Hematopoietic multipotent progenitor cell treated with erythropoietin and hydrocortisone succinate and interleukin-3 and kit ligand, for 8 days (in vitro differentiated cells): ENCODE measurements at regions not wholly inside any gene's neighbourhood (a gene's known extent, or its start where the extent isn't known, plus 50 kb on each side); places are given as distances from the start of the nearest gene placed in this dataset.

Experiments used
- DNase-seq: peaks from one replicate; pipeline ENCODE4 v3.0.0-alpha.2; 2015

DNA sequence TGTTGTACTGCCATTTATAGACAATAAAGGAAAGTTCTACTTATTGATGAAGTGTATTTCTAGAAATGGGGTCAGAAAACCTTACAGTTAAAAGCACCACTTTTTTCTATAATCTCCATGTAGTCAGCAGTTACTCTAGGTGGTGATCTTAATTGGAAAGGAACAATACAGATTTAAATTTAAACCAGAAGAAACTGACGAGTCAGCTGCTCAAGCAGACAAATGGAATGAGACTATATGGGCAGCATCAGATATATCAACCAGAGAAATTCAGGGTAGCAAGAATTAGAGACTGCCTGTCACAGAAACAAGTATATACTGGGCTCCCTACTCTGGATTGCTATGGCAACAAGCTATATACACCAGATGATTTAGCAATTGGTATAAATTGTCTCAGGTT, 99.6 kb upstream of the SCG2 start:
- DNase-seq, result no peak

- no peak for DNase-seq
These were observed 98.1 kb upstream of the SCG2 start for GRCh38 chr2:223700221-223700620.

- DNase-seq, result no peak
These were observed 95.9 kb upstream of the SCG2 start for GRCh38 chr2:223697892-223698645.

DNA sequence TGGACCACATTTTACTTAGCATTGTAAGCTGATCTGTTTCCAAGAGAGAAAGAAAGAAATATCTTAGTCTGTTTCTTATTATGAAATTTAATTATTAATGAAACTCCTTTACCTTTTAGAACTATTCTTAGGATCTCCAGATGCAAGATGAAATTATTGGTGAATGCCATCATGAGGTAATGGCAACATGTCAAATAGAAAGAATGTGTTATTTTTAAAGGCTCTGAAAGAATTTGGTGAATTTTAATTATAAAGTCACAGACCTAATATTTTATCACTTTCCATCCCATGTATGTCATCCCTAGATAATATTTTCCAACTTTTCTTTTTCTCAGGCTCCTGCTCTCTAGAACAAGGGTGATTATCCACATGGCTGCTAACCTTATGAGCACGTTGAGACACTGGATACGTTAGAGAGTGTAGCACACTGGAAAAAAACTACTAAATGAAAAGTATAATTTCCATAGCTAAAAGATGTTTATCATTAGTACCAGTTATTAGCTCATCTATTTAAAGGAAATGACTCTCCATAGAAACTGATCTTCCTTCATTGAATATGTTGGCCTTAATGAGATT, 95.2 kb upstream of the SCG2 start:
- no peak for DNase-seq

DNA sequence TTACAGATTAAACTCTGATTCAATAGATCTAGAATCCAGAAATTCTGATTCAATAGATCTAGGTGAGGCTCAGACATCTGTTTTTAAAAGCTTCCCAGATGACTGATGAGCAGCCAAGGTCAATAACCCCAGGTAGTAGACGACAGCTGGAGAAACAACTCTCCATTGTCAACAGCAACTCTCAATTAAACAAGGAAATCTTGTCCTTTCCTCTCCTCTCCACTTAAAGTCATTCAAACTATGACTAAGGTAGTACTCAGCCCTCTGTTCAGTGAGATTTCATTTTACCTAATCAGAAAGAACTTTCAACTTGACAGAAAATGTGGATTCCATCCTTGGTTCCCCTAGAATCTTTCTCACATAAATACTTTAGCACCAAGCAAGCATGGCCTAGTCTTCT, 94.6 kb upstream of the SCG2 start:
- DNase-seq, result no peak

DNA sequence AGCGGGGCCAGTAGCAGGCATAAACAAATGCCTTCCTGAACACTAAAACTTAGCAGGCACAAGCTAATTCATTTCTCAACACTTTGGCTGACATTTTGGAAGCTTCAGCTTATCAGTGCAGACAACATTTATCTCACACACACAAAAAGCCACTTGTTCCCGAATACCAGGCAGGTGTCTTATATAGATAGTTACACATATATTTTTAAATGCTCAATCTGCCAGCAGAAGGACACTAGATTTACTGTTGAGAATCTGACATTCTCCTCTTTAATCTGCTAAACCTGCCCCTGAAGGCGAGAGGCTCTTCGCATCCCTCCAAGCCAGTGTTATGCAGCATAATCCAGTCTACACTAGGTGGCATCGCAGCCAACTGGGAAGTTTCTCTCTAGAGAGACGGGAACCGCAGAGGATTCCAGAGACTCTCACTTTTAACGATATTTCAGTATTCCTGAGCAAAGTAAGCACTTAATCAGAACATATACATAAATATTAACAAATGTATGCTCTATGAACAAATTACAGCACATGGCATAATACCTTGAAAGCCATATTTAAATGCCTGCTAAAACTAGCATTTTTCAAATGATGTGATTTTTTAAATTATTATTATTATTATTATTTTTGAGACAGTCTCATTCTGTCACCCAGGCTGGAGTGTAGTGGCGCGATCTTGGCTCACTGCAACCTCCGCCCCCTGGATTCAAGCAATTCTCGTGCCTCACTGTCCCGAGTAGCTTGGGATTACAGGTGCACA, 90.2 kb upstream of the SCG2 start:
- DNase-seq, result peak; percentile 42

DNA sequence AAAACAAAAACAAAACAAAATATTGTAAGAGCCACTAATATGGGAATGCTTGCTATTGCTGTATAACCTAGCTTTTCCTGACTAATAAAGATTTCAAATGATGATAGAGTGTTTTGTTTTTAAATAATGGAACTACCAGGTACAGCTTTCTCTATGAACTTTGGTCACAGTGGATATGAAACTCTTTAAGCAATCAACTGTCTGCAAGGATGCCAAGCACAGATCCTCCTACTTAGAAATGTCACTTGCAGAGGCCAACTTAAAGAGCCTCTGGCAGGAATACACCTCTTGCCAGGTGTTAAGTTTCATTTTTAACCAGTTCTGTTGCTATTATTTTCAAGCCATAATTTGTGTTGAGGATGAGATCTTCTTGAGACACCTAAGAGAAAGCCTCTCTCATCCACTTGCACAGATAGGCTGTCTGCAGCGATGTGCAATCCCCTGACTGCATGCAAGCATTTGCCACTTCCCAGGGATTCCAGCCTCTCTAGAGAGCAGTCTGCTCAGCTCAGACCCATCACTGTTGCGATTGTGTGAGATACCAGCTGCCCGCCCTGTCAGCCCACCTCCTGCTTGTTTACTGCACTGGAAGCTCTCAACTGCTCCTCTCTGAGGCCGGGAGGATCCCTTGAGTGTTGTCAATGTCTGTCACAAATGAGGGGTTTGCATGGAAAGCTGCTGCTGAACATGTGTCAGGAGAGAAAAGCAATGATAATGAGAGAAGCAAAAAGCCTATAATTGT, 86.1 kb upstream of the SCG2 start:
- no peak for DNase-seq

GRCh38 chr2:223681125-223681524, 79.0 kb upstream of the SCG2 start:
- DNase-seq, result no peak

DNA sequence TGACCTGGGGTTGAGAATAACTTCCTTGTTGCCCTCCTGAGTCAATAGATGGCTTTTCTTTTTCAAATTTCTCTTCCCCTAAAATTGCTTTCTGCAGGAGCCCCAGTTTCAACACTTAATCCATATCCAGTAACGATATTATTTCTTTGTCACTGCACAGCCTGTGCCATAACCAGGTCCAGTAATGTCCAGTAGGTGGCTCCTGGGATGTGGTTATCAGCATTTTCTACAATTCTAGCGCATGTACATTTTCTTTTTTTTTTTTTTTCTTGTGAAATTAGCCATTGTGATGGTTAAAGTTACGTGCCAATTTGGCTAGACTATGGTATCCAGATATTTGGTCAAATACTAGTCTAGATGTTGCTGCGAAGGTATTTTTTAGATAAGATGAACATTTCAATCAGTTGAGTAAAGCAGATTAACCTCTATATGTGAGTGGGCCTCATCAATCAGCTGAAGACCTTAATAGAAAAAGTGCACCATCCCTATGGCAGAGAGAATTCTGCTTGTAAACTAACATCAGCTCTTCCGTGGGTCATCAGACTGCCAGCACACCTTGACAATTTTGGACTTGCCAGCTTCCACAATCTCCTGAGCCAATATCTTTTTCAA, 72.9 kb upstream of the SCG2 start:
- no peak for DNase-seq

DNA sequence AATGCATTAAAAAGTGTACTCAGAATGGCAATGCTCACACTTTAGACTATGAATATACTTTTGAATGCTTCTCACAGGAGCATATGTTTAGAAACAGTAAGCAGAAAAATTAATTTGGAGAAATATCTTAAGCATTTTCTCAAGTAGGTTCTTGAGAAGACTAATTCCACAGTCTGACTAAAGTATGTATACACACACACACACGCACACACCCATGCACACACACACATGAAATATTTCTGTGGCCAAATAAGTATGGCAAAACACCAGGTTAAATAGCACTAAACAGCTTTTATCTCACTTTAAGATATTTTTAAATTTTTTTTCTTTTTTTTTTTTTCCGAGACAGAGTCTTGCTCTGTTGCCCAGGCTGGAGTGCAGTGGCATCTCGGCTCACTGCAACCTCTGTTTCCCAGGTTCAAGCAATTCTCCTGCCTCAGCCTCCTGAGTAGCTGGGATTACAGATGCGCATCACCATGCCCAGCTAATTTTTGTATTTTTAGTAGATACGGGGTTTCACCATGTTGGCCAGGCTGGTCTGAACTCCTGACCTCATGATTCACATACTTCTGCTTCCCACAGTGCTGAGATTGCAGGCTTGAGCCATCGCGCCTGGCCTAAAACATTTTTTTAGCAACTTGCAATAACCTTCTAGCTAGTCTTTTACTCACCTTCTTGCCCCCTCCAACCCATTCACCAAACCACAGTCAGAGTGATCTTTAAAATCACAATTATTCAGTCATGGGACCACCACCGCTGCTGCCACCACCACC, 67.5 kb upstream of the SCG2 start:
- no peak for DNase-seq

GRCh38 chr2:223668302-223668998, 66.3 kb upstream of the SCG2 start:
- no peak for DNase-seq

- DNase-seq, result no peak
These were observed 52.3 kb upstream of the SCG2 start for GRCh38 chr2:223654384-223654915.

- no peak for DNase-seq
These were observed 50.7 kb upstream of the SCG2 start for GRCh38 chr2:223652902-223653301.

DNA sequence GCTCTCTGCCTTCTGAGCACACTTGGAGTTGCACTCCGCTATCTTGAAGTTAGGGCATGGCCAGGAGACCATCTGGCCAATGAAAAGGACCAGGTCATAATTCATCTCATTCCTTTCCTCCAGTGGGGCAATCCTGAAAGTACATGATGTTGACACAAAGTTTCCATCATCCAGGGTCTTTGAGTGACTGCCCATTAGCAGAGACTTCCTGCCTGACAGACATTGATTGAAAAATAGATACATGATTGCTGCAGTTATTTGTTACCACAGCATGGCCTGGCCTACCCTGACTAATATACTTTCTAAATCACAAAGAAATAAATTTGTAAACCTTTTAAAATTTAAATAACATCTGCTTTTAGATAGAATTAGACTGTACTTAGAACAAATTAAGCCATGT, 50.0 kb upstream of the SCG2 start:
- DNase-seq, result no peak
